ENCODE measurements at regions not wholly inside any gene's neighbourhood (a gene's known extent, or its start where the extent isn't known, plus 50 kb on each side); places are given as distances from the start of the nearest gene placed in this dataset.

DNA sequence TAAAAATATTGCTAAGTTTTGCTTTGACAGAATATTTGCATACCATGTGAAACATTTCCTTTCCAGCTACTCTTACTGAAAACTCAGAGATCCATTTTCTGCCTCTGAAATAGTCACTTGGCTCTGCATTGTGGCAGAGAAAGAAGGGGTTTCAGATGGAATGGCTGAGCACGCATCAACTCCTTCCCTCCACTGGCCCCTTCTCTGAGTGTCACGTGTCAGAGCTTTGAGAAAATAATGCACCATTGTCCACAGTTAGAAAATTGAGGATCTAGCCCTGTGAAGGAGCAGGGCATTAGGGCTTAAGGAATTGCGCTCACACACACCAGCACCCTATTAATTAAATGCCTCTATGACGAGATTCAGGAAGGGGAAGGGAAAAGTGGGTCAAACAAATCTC is 78.8 kb upstream of the FAT4 start:
- TF ChIP-seq POLR2A (IDR thresholded peaks at IDR 0.05) = no peak
- TF ChIP-seq, protein P1, sequence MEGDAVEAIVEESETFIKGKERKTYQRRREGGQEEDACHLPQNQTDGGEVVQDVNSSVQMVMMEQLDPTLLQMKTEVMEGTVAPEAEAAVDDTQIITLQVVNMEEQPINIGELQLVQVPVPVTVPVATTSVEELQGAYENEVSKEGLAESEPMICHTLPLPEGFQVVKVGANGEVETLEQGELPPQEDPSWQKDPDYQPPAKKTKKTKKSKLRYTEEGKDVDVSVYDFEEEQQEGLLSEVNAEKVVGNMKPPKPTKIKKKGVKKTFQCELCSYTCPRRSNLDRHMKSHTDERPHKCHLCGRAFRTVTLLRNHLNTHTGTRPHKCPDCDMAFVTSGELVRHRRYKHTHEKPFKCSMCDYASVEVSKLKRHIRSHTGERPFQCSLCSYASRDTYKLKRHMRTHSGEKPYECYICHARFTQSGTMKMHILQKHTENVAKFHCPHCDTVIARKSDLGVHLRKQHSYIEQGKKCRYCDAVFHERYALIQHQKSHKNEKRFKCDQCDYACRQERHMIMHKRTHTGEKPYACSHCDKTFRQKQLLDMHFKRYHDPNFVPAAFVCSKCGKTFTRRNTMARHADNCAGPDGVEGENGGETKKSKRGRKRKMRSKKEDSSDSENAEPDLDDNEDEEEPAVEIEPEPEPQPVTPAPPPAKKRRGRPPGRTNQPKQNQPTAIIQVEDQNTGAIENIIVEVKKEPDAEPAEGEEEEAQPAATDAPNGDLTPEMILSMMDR (IDR thresholded peaks at IDR 0.05) = no peak
- H3K4me3 ChIP-seq = no peak overlapping the region
- no peaks in the 10 kb centered on the region for H3K9me3 ChIP-seq
- no peaks in the 10 kb centered on the region for H3K4me1 ChIP-seq
- 78 to 84% methylated on average over 3 to 4 of the region's 4 CpGs for WGBS, 2 donors
- H3K27ac ChIP-seq = no peak overlapping the region
- no peaks in the 10 kb centered on the region for H3K36me3 ChIP-seq
- H3K27me3 ChIP-seq = no peaks in the 10 kb centered on the region
- DNase-seq = no peak
- intact Hi-C loops (cut with DNase I) = no loop called here

DNA sequence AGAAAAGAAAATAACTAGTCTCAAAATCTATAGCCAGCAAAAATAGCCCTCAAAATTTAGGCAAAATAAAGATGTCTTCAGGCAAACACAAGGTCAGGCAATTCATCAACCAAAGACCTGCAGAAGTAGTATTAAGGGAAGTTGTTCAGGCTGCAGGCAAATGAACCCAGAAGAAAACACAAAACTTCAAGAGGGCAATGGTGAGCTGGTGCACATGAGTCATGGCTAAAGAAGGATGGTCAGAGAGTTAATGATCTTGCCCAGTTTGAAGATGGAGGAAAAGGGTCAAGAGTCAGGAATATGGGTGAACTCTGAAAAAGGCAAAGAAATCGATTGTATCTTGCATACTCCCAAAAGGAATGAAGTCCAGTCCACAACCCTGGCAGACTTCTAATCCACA is 83.1 kb upstream of the FAT4 start:
- no peak overlapping the region for H3K27ac ChIP-seq
- H3K4me3 ChIP-seq = no peak overlapping the region
- intact Hi-C loops (cut with DNase I) = no loop called here
- WGBS, 2 donors = 75 to 76% methylated on average over 1 of the region's 1 CpG
- no peaks in the 10 kb centered on the region for H3K4me1 ChIP-seq
- no peak for TF ChIP-seq POLR2A (IDR thresholded peaks at IDR 0.05)
- TF ChIP-seq, protein P1 (IDR thresholded peaks at IDR 0.05) = no peak
- H3K27me3 ChIP-seq = no peaks in the 10 kb centered on the region
- no peaks in the 10 kb centered on the region for H3K9me3 ChIP-seq
- no peak for DNase-seq
- H3K36me3 ChIP-seq = no peaks in the 10 kb centered on the region

DNA sequence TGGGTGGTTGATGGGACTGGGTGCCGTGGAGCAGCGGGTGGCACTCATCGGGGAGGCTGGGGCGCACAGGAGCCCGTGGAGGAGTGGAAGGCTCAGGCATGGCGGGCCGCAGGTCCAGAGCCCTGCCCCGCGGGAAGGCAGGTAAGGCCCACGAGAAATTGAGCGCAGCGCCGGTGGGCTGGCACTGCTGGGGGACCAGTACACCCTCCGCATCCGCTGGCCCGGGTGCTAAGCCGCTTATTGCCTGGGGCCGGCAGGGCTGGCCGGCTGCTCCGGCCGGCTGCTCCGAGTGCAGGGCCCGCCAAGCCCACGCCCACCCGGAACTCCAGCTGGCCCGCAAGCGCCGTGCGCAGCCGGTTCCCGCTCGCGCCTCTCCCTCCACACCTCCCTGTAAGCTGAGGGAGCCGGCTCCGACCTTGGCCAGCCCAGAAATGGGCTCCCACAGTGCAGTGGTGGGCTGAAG is 85.1 kb upstream of the FAT4 start:
- no peaks in the 10 kb centered on the region for H3K4me1 ChIP-seq
- TF ChIP-seq POLR2A (IDR thresholded peaks at IDR 0.05) = no peak
- TF ChIP-seq, protein P1 (IDR thresholded peaks at IDR 0.05) = no peak
- H3K27me3 ChIP-seq = no peaks in the 10 kb centered on the region
- H3K36me3 ChIP-seq = no peaks in the 10 kb centered on the region
- intact Hi-C loops (cut with DNase I) = no loop called here
- no peak overlapping the region for H3K27ac ChIP-seq
- no peak overlapping the region for H3K4me3 ChIP-seq
- whole genome bisulfite sequencing, 2 donors = 100% methylated on average over 6 of the region's 35 CpGs; no CpG with 5 or more reads in 1 of the 2 donors
- no peaks in the 10 kb centered on the region for H3K9me3 ChIP-seq
- DNase-seq = no peak

DNA sequence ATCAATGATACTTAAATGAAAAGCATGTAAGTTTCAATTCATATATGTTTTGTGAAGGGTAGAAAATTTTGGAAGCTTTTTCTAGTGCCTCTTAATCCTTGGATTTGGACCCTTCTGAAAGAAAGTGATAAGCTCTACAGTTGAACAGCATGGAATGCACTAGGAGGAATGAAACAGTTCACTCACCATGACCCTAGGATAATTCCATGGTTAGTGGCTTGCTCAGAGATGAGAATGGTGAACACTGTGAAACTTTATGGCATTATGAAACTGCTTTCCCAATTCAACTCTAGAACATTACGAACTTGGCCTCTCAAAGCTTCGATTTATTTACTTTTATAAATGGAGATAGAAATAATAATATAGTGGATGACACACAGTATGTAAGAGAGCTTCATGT is 88.9 kb upstream of the FAT4 start:
- Histone ChIP-seq H3K4me3 (no peak overlapping the region), H3K36me3 (no peaks in the 10 kb centered on the region), H3K27ac (no peak overlapping the region), H3K27me3 (no peaks in the 10 kb centered on the region), H3K4me1 (no peaks in the 10 kb centered on the region), H3K9me3 (no peaks in the 10 kb centered on the region)
- no peak for DNase-seq
- WGBS, 2 donors = 88 to 90% methylated on average over 2 of the region's 2 CpGs
- TF ChIP-seq, protein P1 (IDR thresholded peaks at IDR 0.05) = no peak
- no peak for TF ChIP-seq POLR2A (IDR thresholded peaks at IDR 0.05)
- intact Hi-C loops (cut with DNase I) = no loop called here

DNA sequence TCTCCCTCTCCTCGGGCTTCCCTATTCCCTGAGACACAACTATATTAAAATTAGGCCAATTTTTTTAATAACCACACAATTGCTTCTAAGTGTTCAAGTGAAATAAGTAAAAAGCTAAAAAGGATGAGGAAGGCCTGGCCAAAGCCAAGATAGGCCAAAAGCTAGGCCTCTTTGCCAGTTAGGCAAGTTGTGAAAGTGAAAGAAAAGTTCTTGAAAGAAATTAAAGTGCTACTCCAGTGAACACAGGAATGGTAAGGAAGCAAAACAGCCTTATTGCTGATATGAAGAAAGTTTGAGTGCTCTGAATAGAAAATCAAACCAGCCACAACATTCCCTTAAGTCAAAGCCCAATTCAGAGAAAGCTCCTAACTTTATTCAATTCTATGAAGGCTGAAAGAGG is 114.2 kb upstream of the FAT4 start:
- Histone ChIP-seq H3K4me1 (peaks cover 0 to 9% (median 0%) of the 10 kb centered on the region in 3 donors), H3K36me3 (no peaks in the 10 kb centered on the region), H3K4me3 (no peak overlapping the region), H3K27ac (no peak overlapping the region), H3K9me3 (no peaks in the 10 kb centered on the region), H3K27me3 (no peaks in the 10 kb centered on the region)
- WGBS, 2 donors = 77 to 90% methylated on average over 1 of the region's 1 CpG
- DNase-seq = no peak
- intact Hi-C loops (cut with DNase I) = no loop called here
- TF ChIP-seq, protein P1 (IDR thresholded peaks at IDR 0.05) = no peak
- TF ChIP-seq POLR2A (IDR thresholded peaks at IDR 0.05) = no peak

Data from esophagus squamous epithelium (tissue), 5 donors.